ENCODE measurements at regions not wholly inside any gene's neighbourhood (a gene's known extent, or its start where the extent isn't known, plus 50 kb on each side); places are given as distances from the start of the nearest gene placed in this dataset.

GRCh38 chrX:121336831-121337421 lies 289.5 kb downstream of the GLUD2 start:
- Histone ChIP-seq H4K20me1 (ENCODE audit: control insufficient read depth, extremely low read depth, insufficient read depth, low read length) (no peaks in the 10 kb centered on the region), H3K9ac (ENCODE audit: control insufficient read depth, extremely low read depth, insufficient read depth, low read length) (no peak overlapping the region), H3K79me2 (ENCODE audit: control insufficient read depth, insufficient read depth, low read length) (no peaks in the 10 kb centered on the region), H3K27ac (ENCODE audit: control insufficient read depth, insufficient read depth, low read length) (no peak overlapping the region), H3K4me2 (ENCODE audit: control insufficient read depth, extremely low read depth, insufficient read depth, low read depth, low read length) (no peak overlapping the region), H3K4me1 (ENCODE audit: control insufficient read depth, extremely low read depth, insufficient read depth, low read length) (peaks cover 3% of the 10 kb centered on the region), H3K4me3 (ENCODE audit: control insufficient read depth in 2 of 3, extremely low read depth in 1 of 3, insufficient read depth in 2 of 3, low read depth in 1 of 3, low read length in 3 of 3) (no peak overlapping the region), H3K36me3 (ENCODE audit: control insufficient read depth in 2 of 2, extremely low read depth in 1 of 2, insufficient read depth in 2 of 2, low read length in 2 of 2) (no peaks in the 10 kb centered on the region), H3K9me3 (ENCODE audit: control insufficient read depth, low read depth, low read length) (no peaks in the 10 kb centered on the region), H3K27me3 (ENCODE audit: control insufficient read depth, extremely low read depth, insufficient read depth, low read length) (no peaks in the 10 kb centered on the region), H2AFZ (ENCODE audit: control insufficient read depth, low read length) (no peak overlapping the region), H3K9me1 (ENCODE audit: control insufficient read depth, extremely low read depth, insufficient read depth, low read length) (no peaks in the 10 kb centered on the region)
- DNase-seq (ENCODE audit: low read depth, low spot score) (no peak), FAIRE-seq (no peak)
- TF ChIP-seq CTCF (optimal IDR thresholded peaks at IDR 0.05 in 1 of 3, IDR thresholded peaks at IDR 0.05 in 1 of 3, conservative IDR thresholded peaks at IDR 0.05 in 1 of 3; ENCODE audit: extremely low read depth in 1 of 3, insufficient read depth in 2 of 3, low read length in 3 of 3) (no peak), EZH2 (IDR thresholded peaks at IDR 0.05; ENCODE audit: low read length) (no peak)
- dilution Hi-C loops (cut with MboI; ENCODE audit: extremely low pct_ligation_motif_present, low sequenced_read_pairs): no loop called here

DNA sequence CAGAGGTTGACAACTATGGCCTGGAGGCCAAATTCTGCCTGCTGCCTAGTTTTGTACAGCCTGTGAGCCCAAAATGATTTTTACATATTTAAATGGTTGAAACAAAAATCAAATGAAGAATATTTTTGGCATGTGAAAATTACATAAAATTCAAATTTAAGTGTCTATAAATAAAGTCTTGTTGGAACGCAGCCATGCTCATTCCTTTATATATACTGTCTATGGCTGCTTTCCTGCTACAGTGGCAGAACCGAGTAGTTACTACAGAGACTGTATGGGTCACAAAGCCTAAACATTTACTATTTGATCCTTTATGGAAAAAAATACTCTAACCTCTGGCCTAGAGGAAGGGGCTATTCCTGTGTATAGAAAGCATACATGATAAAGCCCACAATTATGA lies 290.4 kb downstream of the GLUD2 start:
- dilution Hi-C loops (cut with MboI; ENCODE audit: extremely low pct_ligation_motif_present, low sequenced_read_pairs): no loop called here
- H3K36me3 ChIP-seq (ENCODE audit: control insufficient read depth in 2 of 2, extremely low read depth in 1 of 2, insufficient read depth in 2 of 2, low read length in 2 of 2): no peaks in the 10 kb centered on the region
- no peaks in the 10 kb centered on the region for H3K9me1 ChIP-seq (ENCODE audit: control insufficient read depth, extremely low read depth, insufficient read depth, low read length)
- no peaks in the 10 kb centered on the region for H4K20me1 ChIP-seq (ENCODE audit: control insufficient read depth, extremely low read depth, insufficient read depth, low read length)
- H3K27ac ChIP-seq (ENCODE audit: control insufficient read depth, insufficient read depth, low read length): no peak overlapping the region
- H3K4me1 ChIP-seq (ENCODE audit: control insufficient read depth, extremely low read depth, insufficient read depth, low read length): peaks cover 3% of the 10 kb centered on the region
- no peaks in the 10 kb centered on the region for H3K9me3 ChIP-seq (ENCODE audit: control insufficient read depth, low read depth, low read length)
- no peak for TF ChIP-seq CTCF (optimal IDR thresholded peaks at IDR 0.05 in 1 of 3, IDR thresholded peaks at IDR 0.05 in 1 of 3, conservative IDR thresholded peaks at IDR 0.05 in 1 of 3; ENCODE audit: extremely low read depth in 1 of 3, insufficient read depth in 2 of 3, low read length in 3 of 3)
- no peak for TF ChIP-seq EZH2 (IDR thresholded peaks at IDR 0.05; ENCODE audit: low read length)
- H3K27me3 ChIP-seq (ENCODE audit: control insufficient read depth, extremely low read depth, insufficient read depth, low read length): no peaks in the 10 kb centered on the region
- DNase-seq (ENCODE audit: low read depth, low spot score) (no peak), FAIRE-seq (no peak)
- no peak overlapping the region for H2AFZ ChIP-seq (ENCODE audit: control insufficient read depth, low read length)
- H3K79me2 ChIP-seq (ENCODE audit: control insufficient read depth, insufficient read depth, low read length): no peaks in the 10 kb centered on the region
- H3K4me3 ChIP-seq (ENCODE audit: control insufficient read depth in 2 of 3, extremely low read depth in 1 of 3, insufficient read depth in 2 of 3, low read depth in 1 of 3, low read length in 3 of 3): no peak overlapping the region
- no peak overlapping the region for H3K4me2 ChIP-seq (ENCODE audit: control insufficient read depth, extremely low read depth, insufficient read depth, low read depth, low read length)
- no peak overlapping the region for H3K9ac ChIP-seq (ENCODE audit: control insufficient read depth, extremely low read depth, insufficient read depth, low read length)

Measured in keratinocyte (primary cell).